Muscle layer of duodenum (tissue), 2 donors: ENCODE measurements at regions not wholly inside any gene's neighbourhood (a gene's known extent, or its start where the extent isn't known, plus 50 kb on each side); places are given as distances from the start of the nearest gene placed in this dataset.

Experiments used
- H3K27ac ChIP-seq: one replicate; pipeline ENCODE4 v1.7.0; 2013; ENCODE audit warnings: mild to moderate bottlenecking, low read length
- H3K27me3 ChIP-seq: one replicate; pipeline ENCODE4 v1.7.0; 2013; ENCODE audit warnings: low read depth, mild to moderate bottlenecking, control low read depth, low read length
- H3K36me3 ChIP-seq, 2 donors: one replicate each; pipeline ENCODE4 v1.7.0; 2013; ENCODE audit warnings: low read length in 2 of 2, control low read depth in 1 of 2, mild to moderate bottlenecking in 1 of 2; ENCODE audit not compliant: insufficient read depth in 2 of 2, control insufficient read depth in 1 of 2
- H3K4me1 ChIP-seq, 2 donors: one replicate each; pipeline ENCODE4 v1.7.0; 2013; ENCODE audit warnings: low read length in 2 of 2, mild to moderate bottlenecking in 2 of 2, control low read depth in 1 of 2, moderate library complexity in 1 of 2; ENCODE audit not compliant: insufficient read depth in 2 of 2, control insufficient read depth in 1 of 2
- H3K4me3 ChIP-seq, 2 donors: one replicate each; pipeline ENCODE4 v1.7.0; 2013; ENCODE audit warnings: low read length in 2 of 2, low read depth in 1 of 2, mild to moderate bottlenecking in 1 of 2
- H3K9me3 ChIP-seq, 2 donors: one replicate each; pipeline ENCODE4 v1.7.0; 2013; ENCODE audit warnings: low read length in 2 of 2, control low read depth in 1 of 2, mild to moderate bottlenecking in 1 of 2; ENCODE audit not compliant: control insufficient read depth in 1 of 2
- donor health status: healthy.

DNA sequence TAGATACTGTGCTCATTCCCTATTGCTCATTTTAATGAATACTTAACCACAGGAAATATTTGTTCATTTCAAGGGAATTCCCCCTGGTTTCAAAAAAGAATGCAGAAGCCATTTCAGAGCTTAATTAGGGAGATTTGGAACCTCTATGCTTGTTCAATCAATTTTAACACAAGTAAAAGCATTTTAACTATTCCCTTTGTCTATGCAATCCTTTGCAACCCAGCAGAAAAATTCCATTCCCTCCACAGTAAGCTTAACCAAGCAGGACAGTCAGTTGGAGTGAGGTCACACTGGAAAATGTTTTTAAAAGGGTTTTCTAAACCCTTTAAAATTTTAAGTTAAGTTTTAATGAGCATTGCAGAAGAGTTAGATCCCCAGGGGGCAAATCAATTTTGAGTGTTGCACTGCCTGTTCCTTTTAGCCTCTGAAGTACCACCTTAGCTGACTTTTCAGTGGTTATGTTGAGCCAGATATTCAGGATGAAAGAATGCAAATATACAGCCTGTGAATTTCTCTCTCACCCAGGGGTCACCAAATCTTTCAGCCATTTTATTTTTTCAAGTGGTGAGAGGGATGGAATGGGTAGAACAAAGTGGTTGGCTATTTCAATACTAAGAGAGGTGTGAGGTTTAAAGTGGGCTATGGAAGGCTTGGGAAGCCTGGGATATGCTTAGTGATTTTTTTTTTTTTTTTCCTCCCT is 356.2 kb upstream of the NUDT12 start:
- Histone ChIP-seq H3K9me3 (no peaks in the 10 kb centered on the region), H3K4me3 (no peak overlapping the region), H3K27me3 (no peaks in the 10 kb centered on the region), H3K36me3 (no peaks in the 10 kb centered on the region), H3K4me1 (no peaks in the 10 kb centered on the region), H3K27ac (no peak overlapping the region)

DNA sequence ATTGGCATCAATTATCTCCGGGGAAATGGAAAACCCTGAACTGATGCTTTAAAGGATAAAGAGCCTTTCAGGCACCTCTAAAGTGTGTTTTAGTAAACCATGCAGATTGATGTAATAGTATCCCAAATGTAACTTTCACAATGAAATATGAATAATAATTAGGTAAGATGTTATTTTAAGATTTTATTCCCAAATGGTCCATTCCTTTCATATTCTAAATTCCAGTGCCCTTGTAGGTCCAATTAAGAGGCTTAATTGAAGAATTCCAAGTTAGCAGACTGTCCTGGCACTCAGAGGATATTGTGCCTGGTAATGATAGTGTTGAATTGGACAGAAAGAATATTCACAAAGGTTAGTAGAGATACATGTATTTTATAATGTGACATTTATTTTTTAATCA is 352.5 kb upstream of the NUDT12 start:
- Histone ChIP-seq H3K27ac (no peak overlapping the region), H3K27me3 (no peaks in the 10 kb centered on the region)

DNA sequence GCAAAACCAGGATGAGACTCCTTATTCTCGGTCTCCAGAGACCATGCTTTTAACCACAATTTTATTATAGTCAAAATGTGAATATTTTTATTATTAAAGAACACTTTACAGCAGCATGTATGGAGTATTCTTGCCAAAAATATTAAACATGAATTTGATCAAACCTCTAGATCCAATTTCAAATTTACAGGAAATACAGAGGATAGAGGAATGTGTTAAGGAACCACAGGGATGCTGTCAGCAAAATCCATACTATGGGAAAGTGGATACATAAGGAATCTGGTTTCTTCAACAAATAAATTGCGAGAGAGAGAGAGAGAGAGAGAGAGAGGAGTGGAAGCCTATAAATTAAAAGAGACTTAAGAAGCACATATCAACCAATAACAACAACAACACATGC is 348.2 kb upstream of the NUDT12 start:
- H3K27me3 ChIP-seq: no peaks in the 10 kb centered on the region
- no peaks in the 10 kb centered on the region for H3K4me1 ChIP-seq
- no peak overlapping the region for H3K4me3 ChIP-seq
- no peaks in the 10 kb centered on the region for H3K9me3 ChIP-seq
- H3K36me3 ChIP-seq: no peaks in the 10 kb centered on the region
- H3K27ac ChIP-seq: no peak overlapping the region

More for the DNA sequence above, 352.5 kb upstream of the NUDT12 start:
- Histone ChIP-seq H3K4me3 (no peak overlapping the region), H3K4me1 (no peaks in the 10 kb centered on the region), H3K36me3 (no peaks in the 10 kb centered on the region), H3K9me3 (no peaks in the 10 kb centered on the region)

DNA sequence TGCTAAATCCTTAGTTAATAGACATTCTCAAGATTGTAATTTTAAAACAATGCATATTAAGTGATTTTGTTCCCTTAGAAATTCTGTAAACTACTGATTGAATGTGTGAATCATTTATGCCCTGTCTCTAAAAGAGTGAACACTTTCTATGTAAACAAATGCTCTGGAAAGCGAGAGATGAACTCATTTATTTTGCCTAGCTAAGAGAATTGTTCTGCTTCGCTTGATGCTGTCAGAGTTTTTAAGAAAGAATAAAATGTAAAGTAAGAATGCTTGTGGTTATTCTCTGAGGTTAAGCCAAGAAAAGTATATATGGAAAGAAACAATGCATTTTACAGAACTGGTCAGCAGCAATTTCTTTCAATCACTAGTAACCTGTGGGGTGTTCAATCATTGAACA is 347.4 kb upstream of the NUDT12 start:
- Histone ChIP-seq H3K27me3 (no peaks in the 10 kb centered on the region), H3K9me3 (no peaks in the 10 kb centered on the region), H3K27ac (no peak overlapping the region), H3K36me3 (no peaks in the 10 kb centered on the region), H3K4me1 (no peaks in the 10 kb centered on the region), H3K4me3 (no peak overlapping the region)

DNA sequence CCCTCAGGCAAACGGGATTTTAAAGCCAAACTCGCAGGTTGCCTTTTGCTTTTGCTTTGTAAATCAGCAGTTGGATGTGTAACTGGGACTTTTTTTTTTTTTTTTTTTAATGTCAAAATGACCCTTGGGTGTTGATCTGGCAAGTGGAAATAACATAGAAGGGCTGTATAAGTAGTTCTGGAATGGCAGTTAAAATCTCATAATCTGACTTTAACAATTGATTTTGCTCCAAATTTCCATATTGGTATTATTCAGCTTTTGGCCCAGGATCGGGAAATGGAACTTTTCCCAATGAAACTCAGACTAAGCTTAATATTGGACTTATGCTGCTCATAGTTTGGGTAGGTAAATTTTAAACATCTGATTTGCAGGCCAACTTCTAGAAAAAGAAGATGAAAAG is 346.8 kb upstream of the NUDT12 start:
- H3K4me3 ChIP-seq: no peak overlapping the region
- H3K9me3 ChIP-seq: no peaks in the 10 kb centered on the region
- no peaks in the 10 kb centered on the region for H3K36me3 ChIP-seq
- no peak overlapping the region for H3K27ac ChIP-seq
- H3K4me1 ChIP-seq: no peaks in the 10 kb centered on the region
- H3K27me3 ChIP-seq: no peaks in the 10 kb centered on the region

DNA sequence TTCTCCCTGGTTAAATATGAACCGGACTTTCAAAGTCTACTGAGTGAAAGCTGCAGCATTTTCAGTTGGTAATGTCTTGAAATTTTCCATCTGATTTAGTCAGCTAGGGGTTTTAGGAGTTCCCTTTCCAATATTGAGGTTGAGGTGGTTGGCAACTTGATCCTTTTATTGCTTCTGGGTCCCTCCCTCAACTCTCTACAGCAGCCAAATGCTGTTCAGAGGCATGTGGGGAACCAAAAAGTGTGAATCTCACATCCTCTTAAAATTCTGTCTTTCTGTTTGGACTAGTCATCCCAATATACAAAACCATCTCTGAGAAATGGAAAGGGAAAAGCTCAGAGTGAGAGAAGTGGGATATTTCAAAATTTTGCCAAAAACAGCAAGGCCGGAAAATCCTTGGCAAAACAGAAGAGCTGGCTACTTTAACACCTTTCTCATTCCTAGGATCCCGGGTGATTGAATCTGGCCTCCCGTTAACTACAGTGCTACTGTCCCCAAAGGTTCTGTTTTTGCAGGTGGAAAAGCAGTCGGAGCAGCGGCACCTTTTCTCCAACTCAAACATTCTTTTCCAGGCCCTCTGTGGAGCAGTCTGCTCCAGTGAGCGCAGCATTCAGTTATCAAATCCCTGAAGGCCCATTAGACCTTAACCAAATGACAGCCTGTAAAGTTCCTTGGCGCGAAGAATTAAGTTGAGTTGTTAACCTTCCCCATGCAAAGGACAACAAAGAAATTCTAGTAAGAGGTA is 345.9 kb upstream of the NUDT12 start:
- Histone ChIP-seq H3K27me3 (no peaks in the 10 kb centered on the region), H3K36me3 (no peaks in the 10 kb centered on the region), H3K9me3 (peaks cover 0 to 4% of the 10 kb centered on the region in 2 donors)

DNA sequence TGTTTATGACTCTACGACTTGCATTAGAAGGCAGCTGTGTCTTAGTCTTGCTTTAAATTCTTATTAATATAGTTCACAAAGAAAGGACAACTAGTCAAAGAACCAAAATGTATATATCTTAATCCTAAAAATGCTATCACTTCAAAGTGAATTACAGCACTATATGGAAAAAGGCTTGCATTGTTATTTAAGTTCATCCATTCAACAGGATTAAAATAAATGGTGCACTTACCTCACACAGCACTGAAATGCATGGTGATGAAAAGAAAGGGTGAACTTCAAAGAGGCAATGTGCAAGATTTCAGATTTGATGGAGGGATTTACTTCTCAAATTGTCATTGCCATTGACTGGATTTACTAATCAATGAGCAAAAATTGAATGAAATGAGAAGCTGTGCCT is 344.4 kb upstream of the NUDT12 start:
- Histone ChIP-seq H3K27ac (no peak overlapping the region), H3K4me1 (no peaks in the 10 kb centered on the region), H3K27me3 (no peaks in the 10 kb centered on the region), H3K36me3 (no peaks in the 10 kb centered on the region), H3K9me3 (peaks cover 0 to 4% of the 10 kb centered on the region in 2 donors), H3K4me3 (no peak overlapping the region)

More for the DNA sequence above, 345.9 kb upstream of the NUDT12 start:
- Histone ChIP-seq H3K27ac (no peak overlapping the region), H3K4me1 (no peaks in the 10 kb centered on the region), H3K4me3 (no peak overlapping the region)

DNA sequence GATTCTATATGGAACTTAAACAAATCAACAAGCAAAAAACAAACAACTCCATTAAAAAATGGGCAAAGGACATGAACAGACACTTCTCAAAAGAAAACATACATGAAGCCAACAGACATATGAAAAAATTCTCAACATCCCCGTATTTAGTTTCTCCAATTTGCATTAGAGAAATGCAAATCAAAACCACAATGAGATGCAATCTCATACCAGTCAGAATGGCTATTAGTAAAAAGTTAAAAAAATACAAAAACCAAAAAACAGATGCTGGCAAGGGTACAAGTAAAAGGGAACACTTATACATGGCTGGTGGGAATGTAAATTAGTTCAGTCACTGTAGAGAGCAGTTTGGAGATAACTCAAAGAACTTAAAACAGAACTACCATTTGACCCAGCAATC is 342.1 kb upstream of the NUDT12 start:
- no peaks in the 10 kb centered on the region for H3K36me3 ChIP-seq
- no peak overlapping the region for H3K4me3 ChIP-seq
- no peak overlapping the region for H3K27ac ChIP-seq
- no peaks in the 10 kb centered on the region for H3K4me1 ChIP-seq
- H3K9me3 ChIP-seq: peaks cover 0 to 4% of the 10 kb centered on the region in 2 donors
- no peaks in the 10 kb centered on the region for H3K27me3 ChIP-seq

DNA sequence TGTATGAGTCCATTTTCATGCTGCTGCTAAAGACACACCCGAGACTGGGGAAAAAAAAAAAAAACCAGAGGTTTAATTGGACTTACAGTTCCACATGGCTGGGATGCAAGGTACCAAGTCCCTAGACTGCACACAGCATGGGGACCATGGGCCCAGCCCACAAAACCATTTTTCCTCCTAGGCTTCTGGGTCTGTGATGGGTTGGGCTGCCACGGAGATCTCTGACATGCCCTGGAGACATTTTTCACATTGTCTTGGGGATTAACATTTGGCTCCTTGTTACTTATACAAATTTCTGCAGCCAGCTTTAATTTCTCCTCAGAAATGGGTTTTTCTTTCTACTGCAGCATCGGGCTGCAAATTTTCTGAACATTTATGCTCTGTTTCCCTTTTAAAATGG is 340.3 kb upstream of the NUDT12 start:
- H3K4me3 ChIP-seq: no peak overlapping the region
- no peaks in the 10 kb centered on the region for H3K27me3 ChIP-seq
- H3K4me1 ChIP-seq: no peaks in the 10 kb centered on the region
- H3K36me3 ChIP-seq: no peaks in the 10 kb centered on the region
- peaks cover 0 to 4% of the 10 kb centered on the region in 2 donors for H3K9me3 ChIP-seq
- no peak overlapping the region for H3K27ac ChIP-seq

DNA sequence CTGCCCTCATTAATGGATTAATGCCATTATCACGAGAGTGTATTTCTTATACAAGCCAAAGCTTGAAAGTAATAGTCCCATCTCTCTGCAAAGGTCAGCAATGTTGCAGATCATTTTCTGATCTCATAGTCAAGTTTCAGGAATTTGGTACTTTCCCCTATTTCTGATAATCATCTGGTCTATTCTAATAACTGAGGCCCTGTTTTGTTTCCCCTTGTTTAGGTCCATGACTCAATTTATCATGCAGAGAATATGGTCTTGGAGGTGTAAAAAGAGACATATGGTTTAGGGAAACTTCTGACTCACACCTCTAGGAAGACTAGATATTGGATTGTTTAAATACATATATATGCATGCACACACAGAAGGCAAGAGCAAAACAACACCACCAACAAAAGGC is 339.3 kb upstream of the NUDT12 start:
- H3K9me3 ChIP-seq: peaks cover 0 to 4% of the 10 kb centered on the region in 2 donors
- H3K36me3 ChIP-seq: no peaks in the 10 kb centered on the region
- H3K4me3 ChIP-seq: no peak overlapping the region
- no peaks in the 10 kb centered on the region for H3K4me1 ChIP-seq
- no peak overlapping the region for H3K27ac ChIP-seq
- no peaks in the 10 kb centered on the region for H3K27me3 ChIP-seq

DNA sequence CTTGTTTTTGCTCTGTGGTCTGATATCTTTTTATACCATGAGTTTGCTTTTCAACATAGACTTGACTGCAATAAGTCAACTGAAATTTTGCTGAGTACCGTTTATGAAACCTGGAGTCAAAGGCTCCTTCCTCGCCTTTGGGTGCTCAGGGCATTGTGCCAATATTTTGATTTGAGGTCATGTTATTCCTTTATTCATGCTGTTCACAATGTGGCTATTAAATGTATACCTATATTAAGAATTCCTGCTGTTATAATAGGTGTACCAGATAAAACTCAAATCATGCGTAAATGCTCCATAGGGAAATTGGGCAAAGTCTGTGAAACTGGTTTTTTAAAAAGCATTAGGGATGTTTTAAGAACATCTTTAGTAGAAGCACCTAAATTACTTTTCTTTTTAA is 334.0 kb upstream of the NUDT12 start:
- peaks cover 0 to 4% of the 10 kb centered on the region in 2 donors for H3K9me3 ChIP-seq
- no peaks in the 10 kb centered on the region for H3K36me3 ChIP-seq
- H3K4me1 ChIP-seq: no peaks in the 10 kb centered on the region
- no peak overlapping the region for H3K4me3 ChIP-seq
- H3K27ac ChIP-seq: no peak overlapping the region
- H3K27me3 ChIP-seq: no peaks in the 10 kb centered on the region
